ENCODE measurements at regions not wholly inside any gene's neighbourhood (a gene's known extent, or its start where the extent isn't known, plus 50 kb on each side); places are given as distances from the start of the nearest gene placed in this dataset.

- no peak for TF ChIP-seq RNF2 (IDR thresholded peaks at IDR 0.05; ENCODE audit: borderline replicate concordance, low read depth)
- no peak for TF ChIP-seq POLR2A (IDR thresholded peaks at IDR 0.05; ENCODE audit: low read length)
- no peak for TF ChIP-seq CBX8 (IDR thresholded peaks at IDR 0.05)
- TF ChIP-seq USF2 (IDR thresholded peaks at IDR 0.05), result no peak
- no peak for TF ChIP-seq CTCF (IDR thresholded peaks at IDR 0.05)
- TF ChIP-seq BHLHE40 (IDR thresholded peaks at IDR 0.05; ENCODE audit: low read depth, low read length), result no peak
- no peak for TF ChIP-seq RFX5 (IDR thresholded peaks at IDR 0.05)
- no peak for TF ChIP-seq MAX (IDR thresholded peaks at IDR 0.05)
- no peak for TF ChIP-seq EP300 (IDR thresholded peaks at IDR 0.05)
These were observed 201.8 kb upstream of the MPDZ start for GRCh38 chr9:13481274-13481673.

Data from A549 (cell line).